GM12891 (cell line): ENCODE measurements at regions not wholly inside any gene's neighbourhood (a gene's known extent, or its start where the extent isn't known, plus 50 kb on each side); places are given as distances from the start of the nearest gene placed in this dataset.

ENCODE experiments used
- POLR2A ChIP-seq: IDR thresholded peaks from 2 replicates; pipeline ENCODE4 v1.6.1; 2011; ENCODE audit warnings: low read depth, low read length, control low read depth
- POU2F2 ChIP-seq: IDR thresholded peaks from 2 replicates; pipeline ENCODE4 v1.6.1; 2011; ENCODE audit warnings: low read depth, mild to moderate bottlenecking, control low read depth, low read length, moderate library complexity

- TF ChIP-seq POLR2A (no peak), POU2F2 (no peak)
Measured at GRCh38 chr18:67217551-67218166, 298.9 kb downstream of the DSEL start.
